Testis (tissue), 2 donors: ENCODE measurements at regions not wholly inside any gene's neighbourhood (a gene's known extent, or its start where the extent isn't known, plus 50 kb on each side); places are given as distances from the start of the nearest gene placed in this dataset.

ENCODE experiments used
- DNase-seq: peaks from one replicate; pipeline ENCODE4 v3.0.0-alpha.2; 2019
- H3K27ac ChIP-seq, 2 donors: fragments of 200-600 bp; sonication (generic); one replicate each; pipeline ENCODE4 v1.5.1; 2019
- H3K27me3 ChIP-seq: fragments of 200-600 bp; sonication (generic); one replicate; pipeline ENCODE4 v1.5.1; 2019
- H3K36me3 ChIP-seq: fragments of 200-600 bp; sonication (generic); one replicate; pipeline ENCODE4 v1.5.1; 2017; ENCODE audit warnings: low read depth; ENCODE audit errors: missing control alignments
- H3K4me1 ChIP-seq: fragments of 200-600 bp; sonication (generic); one replicate; pipeline ENCODE4 v1.5.1; 2019
- H3K4me3 ChIP-seq, 2 donors: fragments of 200-600 bp; sonication (generic); one replicate each; pipeline ENCODE4 v1.5.1; 2017 to 2019
- H3K9me3 ChIP-seq: fragments of 200-600 bp; sonication (generic); one replicate; pipeline ENCODE4 v1.5.1; 2017
- POLR2A ChIP-seq: fragments of 450-650 bp; IDR thresholded peaks from one replicate; pipeline ENCODE4 v1.6.1; 2017; ENCODE audit warnings: antibody characterized with exemption, mild to moderate bottlenecking, moderate library complexity
- whole genome bisulfite sequencing, 2 donors: methylation state at CpG; one replicate each; pipeline ENCODE4 v1.1.5; 2018; 5-methylcytosine and 5-hydroxymethylcytosine counted together
- intact Hi-C: fragments of 100-400 bp; cut with DNase I; formaldehyde crosslinking; loops from one replicate; pipeline ENCODE4 v1.15.1; 2023; ENCODE audit warnings: low total_unique reads
- TF ChIP-seq, protein P1 (sequence below), 3 experiments: fragments of 450-650 bp in 2 of 3; fragments of 200-600 bp in 1 of 3; sonication (generic) in 1 of 3; IDR thresholded peaks; one replicate each; pipeline ENCODE4 v1.5.1; 2016 to 2019; ENCODE audit warnings: antibody characterized with exemption in 3 of 3, mild to moderate bottlenecking in 2 of 3, moderate library complexity in 1 of 3

DNA sequence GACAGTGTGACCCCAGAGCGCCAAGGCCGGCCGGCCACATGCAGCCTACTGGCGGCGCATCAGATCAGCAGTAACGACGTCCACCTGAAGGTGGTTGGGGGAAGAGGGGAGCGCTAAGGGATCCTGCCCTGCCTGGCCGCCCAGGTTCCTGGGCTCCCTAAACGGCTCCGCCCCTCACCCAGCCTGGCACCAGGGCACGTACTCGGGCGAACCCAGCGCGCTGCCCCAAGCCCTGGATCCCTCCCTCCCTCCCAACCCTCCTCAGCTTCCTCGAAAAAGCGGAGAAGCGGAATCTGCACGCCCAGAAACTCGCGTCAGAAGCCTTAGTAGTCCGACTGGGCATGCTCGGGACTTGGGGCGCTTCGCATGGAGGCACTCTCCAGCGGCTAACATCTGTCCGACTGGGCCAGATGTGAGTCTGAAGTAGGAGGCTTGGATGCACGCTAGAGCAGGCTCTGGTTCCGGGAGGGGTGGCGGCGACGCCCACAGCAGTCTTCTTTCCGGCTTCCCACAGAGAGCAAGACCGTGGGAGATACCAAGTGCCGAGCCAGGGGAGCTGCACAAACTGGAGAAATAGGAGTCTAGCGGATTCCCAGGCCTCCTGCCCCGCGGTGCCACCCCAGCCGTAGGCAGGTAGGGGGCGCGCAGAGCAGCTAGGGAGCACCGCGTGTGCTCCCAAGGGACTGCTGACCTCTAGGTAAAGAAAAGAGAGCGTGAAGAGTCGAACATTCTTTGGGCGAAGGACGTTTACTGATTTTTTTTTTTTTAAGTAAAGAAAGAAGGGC, 114.3 kb upstream of the TEX13C start:
- Histone ChIP-seq H3K9me3 (no peaks in the 10 kb centered on the region), H3K27ac (no peak overlapping the region), H3K36me3 (no peaks in the 10 kb centered on the region), H3K27me3 (no peaks in the 10 kb centered on the region), H3K4me3 (peak overlapping the region; percentile 6 to 51), H3K4me1 (no peaks in the 10 kb centered on the region)
- 0% methylated on average over 8 to 34 of the region's 48 CpGs for WGBS, 2 donors
- DNase-seq = peak; percentile 60
- intact Hi-C loops = no loop called here
- TF ChIP-seq, protein P1, sequence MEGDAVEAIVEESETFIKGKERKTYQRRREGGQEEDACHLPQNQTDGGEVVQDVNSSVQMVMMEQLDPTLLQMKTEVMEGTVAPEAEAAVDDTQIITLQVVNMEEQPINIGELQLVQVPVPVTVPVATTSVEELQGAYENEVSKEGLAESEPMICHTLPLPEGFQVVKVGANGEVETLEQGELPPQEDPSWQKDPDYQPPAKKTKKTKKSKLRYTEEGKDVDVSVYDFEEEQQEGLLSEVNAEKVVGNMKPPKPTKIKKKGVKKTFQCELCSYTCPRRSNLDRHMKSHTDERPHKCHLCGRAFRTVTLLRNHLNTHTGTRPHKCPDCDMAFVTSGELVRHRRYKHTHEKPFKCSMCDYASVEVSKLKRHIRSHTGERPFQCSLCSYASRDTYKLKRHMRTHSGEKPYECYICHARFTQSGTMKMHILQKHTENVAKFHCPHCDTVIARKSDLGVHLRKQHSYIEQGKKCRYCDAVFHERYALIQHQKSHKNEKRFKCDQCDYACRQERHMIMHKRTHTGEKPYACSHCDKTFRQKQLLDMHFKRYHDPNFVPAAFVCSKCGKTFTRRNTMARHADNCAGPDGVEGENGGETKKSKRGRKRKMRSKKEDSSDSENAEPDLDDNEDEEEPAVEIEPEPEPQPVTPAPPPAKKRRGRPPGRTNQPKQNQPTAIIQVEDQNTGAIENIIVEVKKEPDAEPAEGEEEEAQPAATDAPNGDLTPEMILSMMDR (IDR thresholded peaks at IDR 0.05) = no peak
- no peak for TF ChIP-seq POLR2A

DNA sequence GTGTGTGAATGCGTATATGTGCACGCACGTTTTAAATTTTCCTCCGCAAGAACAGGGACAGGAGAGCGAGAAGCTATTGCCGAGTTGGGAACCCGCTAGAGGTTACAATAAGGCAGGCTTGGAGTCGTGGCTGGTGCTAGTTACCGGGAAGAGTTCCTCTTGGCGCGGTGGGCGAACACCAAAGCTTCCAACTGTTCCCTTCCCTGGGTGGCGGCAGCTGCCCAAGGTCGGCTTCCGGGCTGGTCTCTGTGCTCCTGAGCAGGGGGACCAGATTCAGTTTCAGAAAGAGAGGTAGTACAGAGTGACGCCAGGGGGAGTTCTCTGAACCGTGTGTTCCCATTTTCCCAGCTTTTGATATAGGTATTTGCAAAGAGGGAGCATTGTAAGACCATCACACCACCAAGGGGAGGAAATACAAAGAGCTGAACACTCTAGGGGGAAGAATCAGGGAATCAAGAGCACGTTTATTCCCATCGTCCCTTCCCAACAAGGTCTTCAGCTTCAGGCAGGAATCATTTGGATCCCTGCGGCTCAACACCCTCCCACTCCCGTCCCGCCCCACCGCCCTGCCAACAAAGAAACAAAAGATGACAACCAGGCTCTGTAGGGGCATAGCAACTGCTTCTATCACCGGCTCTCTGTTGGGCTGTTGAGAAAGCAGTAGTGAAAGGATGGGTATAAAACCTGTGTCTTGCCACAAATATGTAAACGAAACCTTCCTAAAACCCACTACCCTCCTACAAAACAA, 113.6 kb upstream of the TEX13C start:
- no peak overlapping the region for H3K27ac ChIP-seq
- peak overlapping the region in 1 of 2 donors; percentile 51 for H3K4me3 ChIP-seq
- peak; percentile 15 for DNase-seq
- H3K27me3 ChIP-seq = no peaks in the 10 kb centered on the region
- no peaks in the 10 kb centered on the region for H3K36me3 ChIP-seq
- TF ChIP-seq POLR2A = no peak
- WGBS, 2 donors = 3 to 8% methylated on average over 22 to 25 of the region's 25 CpGs
- no peaks in the 10 kb centered on the region for H3K9me3 ChIP-seq
- intact Hi-C loops = no loop called here
- no peaks in the 10 kb centered on the region for H3K4me1 ChIP-seq

DNA sequence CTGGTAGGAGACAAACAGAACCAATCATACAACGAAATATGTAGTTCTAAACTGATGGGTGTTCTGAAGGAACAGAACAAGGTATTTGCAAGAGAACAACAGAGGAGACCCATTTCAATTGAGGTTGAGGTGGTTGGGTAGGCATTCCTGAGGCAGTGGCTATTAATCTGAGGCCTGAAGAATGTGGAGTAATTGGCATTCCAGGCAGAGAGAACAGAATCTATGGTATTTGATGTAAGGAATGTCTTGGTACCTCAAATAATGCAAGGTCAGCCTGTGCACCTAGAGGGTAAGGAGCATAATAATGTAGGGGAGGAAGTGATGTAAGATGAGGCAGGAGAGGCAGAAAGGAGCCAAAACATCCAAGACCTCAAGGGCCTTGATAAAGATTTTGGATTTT, 109.5 kb upstream of the TEX13C start:
- no peak for DNase-seq
- H3K4me1 ChIP-seq = no peaks in the 10 kb centered on the region
- no peaks in the 10 kb centered on the region for H3K9me3 ChIP-seq
- no peak overlapping the region for H3K27ac ChIP-seq
- intact Hi-C loops = no loop called here
- TF ChIP-seq, protein P1 (IDR thresholded peaks at IDR 0.05) = no peak
- no peak for TF ChIP-seq POLR2A
- 73 to 88% methylated on average over 1 of the region's 1 CpG for WGBS, 2 donors
- H3K27me3 ChIP-seq = no peaks in the 10 kb centered on the region
- H3K36me3 ChIP-seq = no peaks in the 10 kb centered on the region
- no peak overlapping the region for H3K4me3 ChIP-seq

DNA sequence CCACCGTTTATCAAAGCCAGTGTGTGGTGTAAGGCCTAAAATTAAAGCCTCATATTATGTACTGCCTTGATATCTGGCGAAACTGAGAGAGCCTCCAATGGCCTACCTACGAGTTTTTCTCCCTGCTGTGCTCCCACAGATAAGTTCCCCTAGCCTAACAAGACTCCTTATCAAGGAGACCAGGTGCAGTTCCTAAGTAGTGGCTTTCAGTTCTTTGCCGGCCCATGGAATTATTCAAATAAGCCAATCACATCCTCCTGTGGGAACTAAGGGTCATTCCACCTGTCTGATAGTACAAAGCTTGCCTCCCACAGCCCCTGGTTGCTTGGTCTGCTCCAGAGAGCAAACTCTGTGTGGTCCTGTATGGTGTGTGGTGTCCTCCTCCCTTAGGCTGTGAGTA, 99.8 kb upstream of the TEX13C start:
- no peaks in the 10 kb centered on the region for H3K4me1 ChIP-seq
- intact Hi-C loops = no loop called here
- no peak overlapping the region for H3K27ac ChIP-seq
- WGBS, 2 donors = 72 to 78% methylated on average over 4 of the region's 4 CpGs
- TF ChIP-seq, protein P1 (IDR thresholded peaks at IDR 0.05) = no peak
- no peak for TF ChIP-seq POLR2A
- no peaks in the 10 kb centered on the region for H3K9me3 ChIP-seq
- H3K4me3 ChIP-seq = no peak overlapping the region
- no peaks in the 10 kb centered on the region for H3K27me3 ChIP-seq
- no peak for DNase-seq
- H3K36me3 ChIP-seq = no peaks in the 10 kb centered on the region

DNA sequence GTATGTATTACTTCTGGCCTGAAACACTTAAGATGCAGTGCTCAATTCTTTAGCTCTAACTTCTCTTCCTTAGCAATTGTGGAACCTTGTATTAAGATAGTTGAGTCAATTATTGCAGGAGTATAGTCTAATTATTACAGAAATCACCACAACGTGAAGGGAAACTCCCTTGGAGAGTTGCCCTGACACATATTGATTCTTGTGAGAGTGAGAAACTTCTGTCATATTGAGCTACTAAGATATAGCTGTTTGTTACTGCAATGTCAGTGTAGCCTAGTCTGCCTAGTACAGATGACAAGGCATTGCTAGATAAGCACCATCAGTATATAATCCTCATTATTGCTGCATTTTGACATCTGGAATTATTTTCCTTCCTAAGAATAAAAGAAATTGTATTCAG, 82.7 kb upstream of the TEX13C start:
- no peak for DNase-seq
- Histone ChIP-seq H3K4me3 (no peak overlapping the region), H3K36me3 (no peaks in the 10 kb centered on the region), H3K27ac (no peak overlapping the region), H3K9me3 (no peaks in the 10 kb centered on the region), H3K4me1 (no peaks in the 10 kb centered on the region), H3K27me3 (no peaks in the 10 kb centered on the region)
- 50 to 83% methylated on average over 1 of the region's 1 CpG for WGBS, 2 donors
- TF ChIP-seq, protein P1 (IDR thresholded peaks at IDR 0.05) = no peak
- no peak for TF ChIP-seq POLR2A
- intact Hi-C loops = no loop called here
